ENCODE measurements at regions not wholly inside any gene's neighbourhood (a gene's known extent, or its start where the extent isn't known, plus 50 kb on each side); places are given as distances from the start of the nearest gene placed in this dataset.
A peak's percentile ranks its signal among the peaks of the same experiment; 100 is the strongest.

- DNase-seq = no peak
Observed at GRCh38 chr11:121740902-121741301, 288.1 kb upstream of the SORL1-AS1 start.

- DNase-seq = no peak
Observed at GRCh38 chr11:121733858-121734257, 281.1 kb upstream of the SORL1-AS1 start.

- DNase-seq = no peak
Observed at GRCh38 chr11:121727942-121728341, 275.2 kb upstream of the SORL1-AS1 start.

- DNase-seq = peak; percentile 46
Observed at GRCh38 chr11:121723246-121723741, 270.5 kb upstream of the SORL1-AS1 start.

- peak; percentile 89 for DNase-seq
Observed at GRCh38 chr11:121722431-121723245, 269.9 kb upstream of the SORL1-AS1 start.

- DNase-seq = no peak
Observed at GRCh38 chr11:121721961-121722360, 269.2 kb upstream of the SORL1-AS1 start.

GRCh38 chr11:121721448-121721847 is 268.7 kb upstream of the SORL1-AS1 start:
- DNase-seq = no peak

GRCh38 chr11:121717296-121717695 is 264.5 kb upstream of the SORL1-AS1 start:
- no peak for DNase-seq

GRCh38 chr11:121716060-121716459 is 263.3 kb upstream of the SORL1-AS1 start:
- DNase-seq = no peak

GRCh38 chr11:121715405-121715804 is 262.6 kb upstream of the SORL1-AS1 start:
- no peak for DNase-seq

GRCh38 chr11:121714351-121714750 is 261.6 kb upstream of the SORL1-AS1 start:
- DNase-seq = no peak

- DNase-seq = no peak
Observed at GRCh38 chr11:121711939-121712338, 259.2 kb upstream of the SORL1-AS1 start.

GRCh38 chr11:121711236-121711635 is 258.5 kb upstream of the SORL1-AS1 start:
- no peak for DNase-seq

GRCh38 chr11:121706884-121707420 is 254.2 kb upstream of the SORL1-AS1 start:
- DNase-seq = no peak

GRCh38 chr11:121703201-121703600 is 250.4 kb upstream of the SORL1-AS1 start:
- peak; percentile 31 for DNase-seq

GRCh38 chr11:121700968-121701367 is 248.2 kb upstream of the SORL1-AS1 start:
- DNase-seq = no peak

- no peak for DNase-seq
Observed at GRCh38 chr11:121699801-121700200, 247.0 kb upstream of the SORL1-AS1 start.

- DNase-seq = no peak
Observed at GRCh38 chr11:121696931-121697670, 244.3 kb upstream of the SORL1-AS1 start.

GRCh38 chr11:121696177-121696871 is 243.6 kb upstream of the SORL1-AS1 start:
- DNase-seq = no peak

GRCh38 chr11:121692236-121692635 is 239.5 kb upstream of the SORL1-AS1 start:
- no peak for DNase-seq

GRCh38 chr11:121688860-121689614 is 236.3 kb upstream of the SORL1-AS1 start:
- DNase-seq = no peak

All from left kidney (tissue), 1 donor.